PFSK-1 (cell line): ENCODE measurements at regions not wholly inside any gene's neighbourhood (a gene's known extent, or its start where the extent isn't known, plus 50 kb on each side); places are given as distances from the start of the nearest gene placed in this dataset.

Source experiments
- FOXP2 ChIP-seq: optimal IDR thresholded peaks from 2 replicates; pipeline ENCODE3; 2011; ENCODE audit warnings: borderline replicate concordance, control low read depth, inconsistent platforms; ENCODE audit not compliant: insufficient read depth; ENCODE audit errors: extremely low read length, extremely low read depth
- POLR2AphosphoS5 ChIP-seq: IDR thresholded peaks from 2 replicates; pipeline ENCODE4 v1.6.1; 2012; ENCODE audit warnings: low read depth, mild to moderate bottlenecking, control low read depth, low read length, moderate library complexity
- SIN3A ChIP-seq: IDR thresholded peaks from 2 replicates; pipeline ENCODE4 v1.6.1; 2012; ENCODE audit warnings: mild to moderate bottlenecking, low read length, moderate library complexity, borderline replicate concordance; ENCODE audit not compliant: insufficient read depth
- TAF1 ChIP-seq: IDR thresholded peaks from 2 replicates; pipeline ENCODE4 v1.6.1; 2012; ENCODE audit warnings: low read length, control low read depth, borderline replicate concordance; ENCODE audit not compliant: insufficient read depth
- TF ChIP-seq, protein P1 (sequence below), 2 experiments: IDR thresholded peaks; 2 replicates each; pipeline versions ENCODE4 v1.6.1 to v1.8.0; 2011 to 2012; ENCODE audit warnings: low read depth in 2 of 2, low read length in 2 of 2, control low read depth in 1 of 2, inconsistent platforms in 1 of 2, mild to moderate bottlenecking in 1 of 2, moderate library complexity in 1 of 2; ENCODE audit not compliant: insufficient read depth in 1 of 2

- no peak for TF ChIP-seq POLR2AphosphoS5
These were observed 706.3 kb downstream of the PDCD6IP start for GRCh38 chr3:34504775-34505174.

GRCh38 chr3:34508732-34509131 lies 710.3 kb downstream of the PDCD6IP start:
- TF ChIP-seq SIN3A, result no peak
- no peak for TF ChIP-seq FOXP2
- no peak for TF ChIP-seq TAF1
- TF ChIP-seq, protein P1, sequence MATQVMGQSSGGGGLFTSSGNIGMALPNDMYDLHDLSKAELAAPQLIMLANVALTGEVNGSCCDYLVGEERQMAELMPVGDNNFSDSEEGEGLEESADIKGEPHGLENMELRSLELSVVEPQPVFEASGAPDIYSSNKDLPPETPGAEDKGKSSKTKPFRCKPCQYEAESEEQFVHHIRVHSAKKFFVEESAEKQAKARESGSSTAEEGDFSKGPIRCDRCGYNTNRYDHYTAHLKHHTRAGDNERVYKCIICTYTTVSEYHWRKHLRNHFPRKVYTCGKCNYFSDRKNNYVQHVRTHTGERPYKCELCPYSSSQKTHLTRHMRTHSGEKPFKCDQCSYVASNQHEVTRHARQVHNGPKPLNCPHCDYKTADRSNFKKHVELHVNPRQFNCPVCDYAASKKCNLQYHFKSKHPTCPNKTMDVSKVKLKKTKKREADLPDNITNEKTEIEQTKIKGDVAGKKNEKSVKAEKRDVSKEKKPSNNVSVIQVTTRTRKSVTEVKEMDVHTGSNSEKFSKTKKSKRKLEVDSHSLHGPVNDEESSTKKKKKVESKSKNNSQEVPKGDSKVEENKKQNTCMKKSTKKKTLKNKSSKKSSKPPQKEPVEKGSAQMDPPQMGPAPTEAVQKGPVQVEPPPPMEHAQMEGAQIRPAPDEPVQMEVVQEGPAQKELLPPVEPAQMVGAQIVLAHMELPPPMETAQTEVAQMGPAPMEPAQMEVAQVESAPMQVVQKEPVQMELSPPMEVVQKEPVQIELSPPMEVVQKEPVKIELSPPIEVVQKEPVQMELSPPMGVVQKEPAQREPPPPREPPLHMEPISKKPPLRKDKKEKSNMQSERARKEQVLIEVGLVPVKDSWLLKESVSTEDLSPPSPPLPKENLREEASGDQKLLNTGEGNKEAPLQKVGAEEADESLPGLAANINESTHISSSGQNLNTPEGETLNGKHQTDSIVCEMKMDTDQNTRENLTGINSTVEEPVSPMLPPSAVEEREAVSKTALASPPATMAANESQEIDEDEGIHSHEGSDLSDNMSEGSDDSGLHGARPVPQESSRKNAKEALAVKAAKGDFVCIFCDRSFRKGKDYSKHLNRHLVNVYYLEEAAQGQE (IDR thresholded peaks at IDR 0.05; ENCODE audit: insufficient read depth in 1 of 2, low read depth in 2 of 2, low read length in 2 of 2), result no peak
- TF ChIP-seq POLR2AphosphoS5, result no peak

GRCh38 chr3:34511891-34512290 lies 713.5 kb downstream of the PDCD6IP start:
- TF ChIP-seq POLR2AphosphoS5 (no peak), FOXP2 (no peak), SIN3A (no peak), TAF1 (no peak)
- TF ChIP-seq, protein P1 (IDR thresholded peaks at IDR 0.05; ENCODE audit: insufficient read depth in 1 of 2, low read depth in 2 of 2, low read length in 2 of 2), result no peak

DNA sequence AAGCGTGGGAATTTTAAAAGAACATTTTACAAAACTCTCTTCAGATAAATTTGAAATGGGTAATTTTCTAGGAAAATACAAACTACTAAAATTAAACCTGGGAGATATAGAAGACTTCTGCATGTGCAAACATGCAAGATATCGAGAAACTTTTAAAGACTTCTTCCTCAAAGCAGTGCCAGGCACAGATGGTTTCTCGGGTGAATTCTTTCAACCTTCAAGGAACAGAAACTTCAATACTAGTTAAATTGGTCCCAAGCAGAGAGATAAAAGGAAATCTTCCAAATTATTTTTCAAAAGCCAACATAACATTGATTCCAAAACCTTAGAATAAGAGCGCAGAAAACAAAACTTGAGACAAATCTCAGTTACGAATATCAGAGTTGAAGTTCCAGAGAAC lies 732.7 kb downstream of the PDCD6IP start:
- TF ChIP-seq POLR2AphosphoS5 (no peak), SIN3A (no peak), TAF1 (no peak), FOXP2 (no peak)
- TF ChIP-seq, protein P1 (IDR thresholded peaks at IDR 0.05; ENCODE audit: insufficient read depth in 1 of 2, low read depth in 2 of 2, low read length in 2 of 2), result no peak

- TF ChIP-seq, protein P1 (IDR thresholded peaks at IDR 0.05; ENCODE audit: insufficient read depth in 1 of 2, low read depth in 2 of 2, low read length in 2 of 2), result no peak
- TF ChIP-seq POLR2AphosphoS5, result no peak
These were observed 735.0 kb downstream of the PDCD6IP start for GRCh38 chr3:34533451-34533850.

DNA sequence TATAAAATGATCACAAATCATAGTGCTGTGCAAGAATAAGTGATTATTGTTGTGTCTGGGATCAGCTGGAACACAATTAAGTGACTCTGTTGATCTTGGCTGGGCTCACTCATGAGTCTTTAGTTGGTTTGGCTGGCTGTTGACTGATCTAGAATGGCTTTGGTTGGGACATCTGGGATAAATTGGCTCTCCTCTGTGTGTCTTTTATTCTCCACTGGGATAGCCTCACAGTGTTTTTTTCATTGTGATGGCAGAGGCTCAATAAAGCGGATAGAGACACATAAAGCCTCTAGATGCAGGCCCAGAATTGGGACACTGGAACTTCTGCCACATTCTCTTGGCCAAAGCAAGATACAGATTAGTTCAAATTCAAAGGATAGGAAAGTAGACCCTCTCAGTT lies 735.6 kb downstream of the PDCD6IP start:
- TF ChIP-seq SIN3A (no peak), POLR2AphosphoS5 (no peak), TAF1 (no peak), FOXP2 (no peak)
- TF ChIP-seq, protein P1 (IDR thresholded peaks at IDR 0.05; ENCODE audit: insufficient read depth in 1 of 2, low read depth in 2 of 2, low read length in 2 of 2), result no peak
